CD1c-positive myeloid dendritic cell (primary cell): ENCODE measurements at regions not wholly inside any gene's neighbourhood (a gene's known extent, or its start where the extent isn't known, plus 50 kb on each side); places are given as distances from the start of the nearest gene placed in this dataset.

ENCODE experiments used
- DNase-seq: peaks from one replicate; pipeline ENCODE4 v3.0.0-alpha.2; 2016; ENCODE audit errors: extremely low spot score

- no peak for DNase-seq
Observed at GRCh38 chr10:133035952-133036351, 51.8 kb upstream of the ADGRA1 start.

GRCh38 chr10:133034762-133035161 is 53.0 kb upstream of the ADGRA1 start:
- DNase-seq: no peak

- no peak for DNase-seq
Observed at GRCh38 chr10:133034092-133034491, 53.6 kb upstream of the ADGRA1 start.

GRCh38 chr10:133033742-133034048 is 54.0 kb upstream of the ADGRA1 start:
- no peak for DNase-seq

GRCh38 chr10:133032976-133033741 is 54.6 kb upstream of the ADGRA1 start:
- no peak for DNase-seq

GRCh38 chr10:133032231-133032630 is 55.5 kb upstream of the ADGRA1 start:
- DNase-seq: no peak

GRCh38 chr10:133031541-133032125 is 56.1 kb upstream of the ADGRA1 start:
- DNase-seq: no peak

GRCh38 chr10:133030781-133031180 is 56.9 kb upstream of the ADGRA1 start:
- DNase-seq: no peak

- no peak for DNase-seq
Observed at GRCh38 chr10:133030126-133030525, 57.6 kb upstream of the ADGRA1 start.

- no peak for DNase-seq
Observed at GRCh38 chr10:133028956-133029355, 58.8 kb upstream of the ADGRA1 start.

- no peak for DNase-seq
Observed at GRCh38 chr10:133028158-133028557, 59.6 kb upstream of the ADGRA1 start.

- no peak for DNase-seq
Observed at GRCh38 chr10:133027482-133027881, 60.2 kb upstream of the ADGRA1 start.

GRCh38 chr10:133026726-133027395 is 60.9 kb upstream of the ADGRA1 start:
- DNase-seq: no peak

GRCh38 chr10:133026171-133026570 is 61.6 kb upstream of the ADGRA1 start:
- DNase-seq: no peak

- no peak for DNase-seq
Observed at GRCh38 chr10:133025558-133026090, 62.1 kb upstream of the ADGRA1 start.

GRCh38 chr10:133024704-133025557 is 62.8 kb upstream of the ADGRA1 start:
- DNase-seq: no peak

- no peak for DNase-seq
Observed at GRCh38 chr10:133023216-133023843, 64.4 kb upstream of the ADGRA1 start.

- DNase-seq: no peak
Observed at GRCh38 chr10:133022776-133023100, 65.0 kb upstream of the ADGRA1 start.

GRCh38 chr10:133021963-133022775 is 65.6 kb upstream of the ADGRA1 start:
- no peak for DNase-seq

GRCh38 chr10:133021116-133021962 is 66.4 kb upstream of the ADGRA1 start:
- no peak for DNase-seq
